ENCODE measurements at regions not wholly inside any gene's neighbourhood (a gene's known extent, or its start where the extent isn't known, plus 50 kb on each side); places are given as distances from the start of the nearest gene placed in this dataset.

DNA sequence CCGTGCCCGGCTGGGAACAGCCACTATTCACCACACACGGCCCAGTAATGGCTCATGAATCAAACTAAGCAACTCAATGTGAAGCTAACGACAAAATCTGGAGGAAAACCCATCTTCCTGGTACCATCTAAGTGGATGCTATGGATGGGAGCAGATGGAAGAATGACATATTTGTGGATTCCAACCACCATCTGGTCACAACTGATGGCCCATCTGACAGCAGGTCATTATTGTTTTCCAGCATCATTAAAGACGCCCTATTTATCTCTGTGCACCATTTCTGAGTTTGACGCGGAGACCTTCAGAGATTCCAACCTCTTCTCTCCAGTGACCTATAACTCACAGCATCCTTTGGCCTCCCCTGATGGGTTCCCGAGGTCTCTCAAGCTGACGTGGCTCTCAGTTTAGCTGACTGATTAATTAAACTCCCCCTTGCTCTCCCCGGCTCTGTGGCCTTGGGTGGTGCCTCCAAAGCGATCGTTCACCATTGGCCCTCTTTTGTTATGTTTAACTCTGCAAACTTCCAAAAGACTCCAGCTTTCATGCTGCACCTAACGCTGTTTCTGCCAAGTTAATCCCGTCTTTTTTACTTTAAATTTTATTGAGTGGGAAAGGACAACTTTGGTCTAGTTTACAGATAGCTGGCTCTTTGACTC lies 1514.4 kb downstream of the BRD1 start:
- Mint-ChIP-seq H3K27me3 (ENCODE audit: low read depth) (peaks cover 7% of the 10 kb centered on the region), H3K4me3 (no peak overlapping the region), H3K4me1 (no peaks in the 10 kb centered on the region), H3K9me3 (peaks cover 8% of the 10 kb centered on the region), H3K36me3 (ENCODE audit: low read depth) (peaks cover 3% of the 10 kb centered on the region), H3K27ac (ENCODE audit: unreplicated experiment) (no peak overlapping the region)
- TF ChIP-seq, protein P1, sequence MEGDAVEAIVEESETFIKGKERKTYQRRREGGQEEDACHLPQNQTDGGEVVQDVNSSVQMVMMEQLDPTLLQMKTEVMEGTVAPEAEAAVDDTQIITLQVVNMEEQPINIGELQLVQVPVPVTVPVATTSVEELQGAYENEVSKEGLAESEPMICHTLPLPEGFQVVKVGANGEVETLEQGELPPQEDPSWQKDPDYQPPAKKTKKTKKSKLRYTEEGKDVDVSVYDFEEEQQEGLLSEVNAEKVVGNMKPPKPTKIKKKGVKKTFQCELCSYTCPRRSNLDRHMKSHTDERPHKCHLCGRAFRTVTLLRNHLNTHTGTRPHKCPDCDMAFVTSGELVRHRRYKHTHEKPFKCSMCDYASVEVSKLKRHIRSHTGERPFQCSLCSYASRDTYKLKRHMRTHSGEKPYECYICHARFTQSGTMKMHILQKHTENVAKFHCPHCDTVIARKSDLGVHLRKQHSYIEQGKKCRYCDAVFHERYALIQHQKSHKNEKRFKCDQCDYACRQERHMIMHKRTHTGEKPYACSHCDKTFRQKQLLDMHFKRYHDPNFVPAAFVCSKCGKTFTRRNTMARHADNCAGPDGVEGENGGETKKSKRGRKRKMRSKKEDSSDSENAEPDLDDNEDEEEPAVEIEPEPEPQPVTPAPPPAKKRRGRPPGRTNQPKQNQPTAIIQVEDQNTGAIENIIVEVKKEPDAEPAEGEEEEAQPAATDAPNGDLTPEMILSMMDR (conservative IDR thresholded peaks at IDR 0.05): no peak
- no peak for DNase-seq (ENCODE audit: low read depth, low spot score)

GRCh38 chr22:48310740-48311139 lies 1516.9 kb downstream of the BRD1 start:
- no peak overlapping the region for H3K27ac Mint-ChIP-seq (ENCODE audit: unreplicated experiment)
- TF ChIP-seq, protein P1 (conservative IDR thresholded peaks at IDR 0.05): no peak
- DNase-seq (ENCODE audit: low read depth, low spot score): no peak
- H3K4me3 Mint-ChIP-seq: no peak overlapping the region
- peaks cover 5% of the 10 kb centered on the region for H3K27me3 Mint-ChIP-seq (ENCODE audit: low read depth)
- H3K4me1 Mint-ChIP-seq: no peaks in the 10 kb centered on the region
- peaks cover 8% of the 10 kb centered on the region for H3K9me3 Mint-ChIP-seq
- H3K36me3 Mint-ChIP-seq (ENCODE audit: low read depth): peaks cover 3% of the 10 kb centered on the region

DNA sequence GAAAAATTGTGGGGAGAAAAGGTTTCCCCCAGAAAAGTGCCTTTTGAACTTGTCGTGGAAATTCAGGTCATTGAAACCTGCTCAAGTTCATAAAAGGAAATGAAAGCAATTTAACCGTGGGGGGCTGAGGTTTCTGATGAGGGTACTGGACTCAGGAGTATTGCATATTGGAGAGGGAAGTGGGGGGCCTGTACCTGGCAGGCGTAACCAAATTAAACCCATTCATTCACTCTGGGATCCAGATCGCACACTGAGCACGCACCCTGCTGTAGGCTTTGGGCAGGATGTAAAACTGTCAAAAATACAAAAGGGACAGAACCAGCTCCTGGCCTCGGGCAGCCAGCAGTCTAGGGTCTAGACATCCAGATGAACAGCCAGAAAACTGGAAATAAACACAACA lies 1517.4 kb downstream of the BRD1 start:
- Mint-ChIP-seq H3K4me1 (no peaks in the 10 kb centered on the region), H3K27ac (ENCODE audit: unreplicated experiment) (no peak overlapping the region), H3K36me3 (ENCODE audit: low read depth) (peaks cover 3% of the 10 kb centered on the region), H3K4me3 (no peak overlapping the region), H3K27me3 (ENCODE audit: low read depth) (peaks cover 5% of the 10 kb centered on the region), H3K9me3 (peaks cover 8% of the 10 kb centered on the region)
- TF ChIP-seq, protein P1 (conservative IDR thresholded peaks at IDR 0.05): no peak
- no peak for DNase-seq (ENCODE audit: low read depth, low spot score)

DNA sequence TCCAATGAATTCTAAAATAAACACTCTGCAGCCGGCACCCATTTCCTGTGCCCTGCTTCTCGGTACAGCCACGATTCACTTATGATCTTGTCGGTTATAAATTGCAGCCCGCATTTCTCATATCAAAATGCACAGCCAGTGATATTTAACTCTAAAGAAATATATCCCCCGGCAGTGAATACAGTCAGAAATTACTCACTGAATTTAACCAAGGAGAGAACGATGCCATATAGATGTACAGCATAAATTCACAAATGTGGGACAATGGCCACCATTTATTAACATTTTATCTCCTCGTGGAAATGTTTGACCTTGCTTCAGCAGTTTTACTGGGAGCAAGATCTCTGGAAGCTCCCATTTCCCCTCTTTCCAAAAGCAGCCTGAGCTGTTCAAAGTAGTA lies 1517.8 kb downstream of the BRD1 start:
- Mint-ChIP-seq H3K9me3 (peaks cover 8% of the 10 kb centered on the region), H3K27ac (ENCODE audit: unreplicated experiment) (no peak overlapping the region), H3K36me3 (ENCODE audit: low read depth) (peaks cover 3% of the 10 kb centered on the region), H3K27me3 (ENCODE audit: low read depth) (peaks cover 3% of the 10 kb centered on the region), H3K4me3 (no peak overlapping the region), H3K4me1 (no peaks in the 10 kb centered on the region)
- DNase-seq (ENCODE audit: low read depth, low spot score): no peak
- TF ChIP-seq, protein P1 (conservative IDR thresholded peaks at IDR 0.05): no peak

GRCh38 chr22:48309115-48309705 lies 1518.5 kb downstream of the BRD1 start:
- TF ChIP-seq, protein P1 (conservative IDR thresholded peaks at IDR 0.05): no peak
- H3K27me3 Mint-ChIP-seq (ENCODE audit: low read depth): peaks cover 3% of the 10 kb centered on the region
- DNase-seq (ENCODE audit: low read depth, low spot score): no peak
- H3K4me1 Mint-ChIP-seq: no peaks in the 10 kb centered on the region
- peaks cover 5% of the 10 kb centered on the region for H3K9me3 Mint-ChIP-seq
- H3K36me3 Mint-ChIP-seq (ENCODE audit: low read depth): peaks cover 3% of the 10 kb centered on the region
- no peak overlapping the region for H3K4me3 Mint-ChIP-seq
- no peak overlapping the region for H3K27ac Mint-ChIP-seq (ENCODE audit: unreplicated experiment)

Data from neural crest cell (in vitro differentiated cells).